ENCODE measurements at regions not wholly inside any gene's neighbourhood (a gene's known extent, or its start where the extent isn't known, plus 50 kb on each side); places are given as distances from the start of the nearest gene placed in this dataset.

- Histone ChIP-seq H3K4me1 (ENCODE audit: insufficient read depth, low read length) (peaks cover 33% of the 10 kb centered on the region), H3K27ac (ENCODE audit: extremely low read length, insufficient read depth, low read length) (no peak overlapping the region), H3K9ac (ENCODE audit: insufficient read depth, low read depth, low read length) (no peak overlapping the region), H3K27me3 (ENCODE audit: control insufficient read depth in 1 of 2, insufficient read depth in 2 of 2, low read length in 2 of 2) (no peaks in the 10 kb centered on the region), H3K4me2 (ENCODE audit: low read depth, low read length) (no peak overlapping the region), H3K79me2 (ENCODE audit: insufficient read depth, low read length) (no peaks in the 10 kb centered on the region), H2AFZ (ENCODE audit: low read length) (no peak overlapping the region), H3K36me3 (replicated peaks in 1 of 2; ENCODE audit: control insufficient read depth in 1 of 2, insufficient read depth in 2 of 2, low read length in 2 of 2) (no peaks in the 10 kb centered on the region), H3K9me3 (ENCODE audit: low read length) (no peaks in the 10 kb centered on the region), H3K4me3 (replicated peaks in 1 of 3; ENCODE audit: insufficient read depth in 1 of 3, low read depth in 2 of 3, low read length in 3 of 3) (no peak overlapping the region), H4K20me1 (ENCODE audit: insufficient read depth, low read length) (no peaks in the 10 kb centered on the region)
- no peak for ATAC-seq
- TF ChIP-seq ZSCAN9 (CRISPR knock-in tag; IDR thresholded peaks at IDR 0.05; ENCODE audit: borderline replicate concordance), result no peak
- TF ChIP-seq ZNF33B (CRISPR knock-in tag; IDR thresholded peaks at IDR 0.05), result no peak
- no peak for TF ChIP-seq ZSCAN20 (CRISPR knock-in tag; IDR thresholded peaks at IDR 0.05; ENCODE audit: borderline replicate concordance)
- TF ChIP-seq ZSCAN22 (CRISPR knock-in tag; IDR thresholded peaks at IDR 0.05), result no peak
- TF ChIP-seq ZMYM2 (CRISPR knock-in tag; IDR thresholded peaks at IDR 0.05), result no peak
- TF ChIP-seq TFAP4 (IDR thresholded peaks at IDR 0.05; ENCODE audit: borderline replicate concordance, low read depth), result no peak
- no peak for TF ChIP-seq ZNF343 (CRISPR knock-in tag; IDR thresholded peaks at IDR 0.05)
- no peak for TF ChIP-seq KDM4B (CRISPR knock-in tag; IDR thresholded peaks at IDR 0.05)
- no peak for TF ChIP-seq NR2C2 (CRISPR knock-in tag; IDR thresholded peaks at IDR 0.05; ENCODE audit: borderline replicate concordance)
- TF ChIP-seq MTA3 (CRISPR knock-in tag; IDR thresholded peaks at IDR 0.05), result no peak
- TF ChIP-seq KLF15 (CRISPR knock-in tag; IDR thresholded peaks at IDR 0.05; ENCODE audit: borderline replicate concordance), result no peak
- no peak for TF ChIP-seq THAP11 (CRISPR knock-in tag; IDR thresholded peaks at IDR 0.05)
- no peak for TF ChIP-seq DNMT1 (CRISPR knock-in tag; IDR thresholded peaks at IDR 0.05)
- BruUV-seq (replicated peaks), result no TSS peak
- FAIRE-seq, result no peak
- CTCF ChIA-PET (ENCODE audit: low intra/inter-chr PET ratio, low total read pairs), result no interaction called here
- DNase-seq (ENCODE audit: low spot score), result no peak
- WGBS (ENCODE audit: low lambda C conversion rate), result 97% methylated on average over 6 of the region's 9 CpGs
- POLR2A ChIA-PET, result no interaction called here
- intact Hi-C loops (cut with micrococcal nuclease; ENCODE audit: unreplicated experiment), result no loop called here
- in situ Hi-C loops (cut with HindIII; ENCODE audit: extremely low pct_ligation_motif_present, low pct_unique_long_range_greater_than_20kb), result no loop called here
These were observed 106.6 kb upstream of the RNF32 start for GRCh38 chr7:156533964-156534363.

Measured in HepG2 (cell line).